ENCODE measurements at regions not wholly inside any gene's neighbourhood (a gene's known extent, or its start where the extent isn't known, plus 50 kb on each side); places are given as distances from the start of the nearest gene placed in this dataset.

DNA sequence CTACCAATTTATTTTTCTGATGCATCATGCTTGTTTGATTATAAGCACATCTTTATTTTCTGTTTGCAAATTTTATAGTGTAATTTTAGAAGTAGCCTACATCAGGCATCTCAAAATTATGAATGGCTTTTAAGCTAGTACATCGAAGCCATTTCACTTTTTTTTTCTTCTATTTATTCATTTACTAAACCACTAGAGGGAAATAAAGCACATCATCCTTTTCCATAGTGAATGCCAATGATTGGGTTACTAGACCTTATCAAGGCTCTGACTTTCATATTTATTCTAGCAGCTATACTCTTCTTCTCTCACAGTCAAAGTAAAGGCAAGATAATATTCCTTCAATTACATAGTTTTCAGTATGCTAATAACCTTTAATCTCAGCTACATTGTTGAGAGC, 736.4 kb upstream of the LRFN5 start:
- DNase-seq = no peak

DNA sequence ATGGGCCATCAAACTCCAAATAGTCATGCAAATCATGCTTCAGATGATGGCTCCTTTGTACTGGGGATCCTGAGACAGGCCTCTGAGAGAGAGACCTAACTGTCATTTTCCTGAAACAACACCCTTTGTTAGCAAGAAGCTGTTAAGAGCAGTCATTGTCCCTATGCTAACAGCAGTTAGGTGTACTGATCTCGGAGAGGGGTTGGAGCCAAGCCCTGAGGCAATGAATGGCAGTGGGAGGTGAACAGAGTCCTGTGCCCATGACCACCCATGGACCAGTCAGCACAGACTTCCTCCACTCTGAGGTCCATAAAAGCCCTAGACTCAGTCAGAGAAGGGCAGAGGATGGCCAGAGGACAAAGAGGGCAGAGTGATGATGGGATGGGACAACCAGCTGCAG, 747.6 kb upstream of the LRFN5 start:
- DNase-seq = no peak

DNA sequence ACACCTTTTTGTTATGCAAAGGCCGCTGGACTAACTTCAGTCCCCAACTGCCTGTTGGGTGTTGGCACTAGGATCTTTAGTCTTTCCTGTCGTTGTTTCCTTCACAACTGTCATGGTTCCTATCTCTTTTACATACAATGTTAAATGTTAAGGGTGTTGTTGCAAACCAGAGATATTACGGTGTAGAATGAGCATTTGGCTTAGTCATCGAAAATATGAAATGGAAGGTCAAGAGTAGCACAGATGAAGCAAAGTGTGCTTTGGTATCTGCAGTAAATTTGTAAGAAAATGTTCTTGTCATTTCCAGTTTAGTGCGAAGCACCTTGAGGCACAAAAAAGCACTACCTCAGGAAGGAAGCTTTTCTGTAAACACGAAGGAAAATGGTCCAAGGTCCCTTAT, 751.3 kb upstream of the LRFN5 start:
- no peak for DNase-seq

DNA sequence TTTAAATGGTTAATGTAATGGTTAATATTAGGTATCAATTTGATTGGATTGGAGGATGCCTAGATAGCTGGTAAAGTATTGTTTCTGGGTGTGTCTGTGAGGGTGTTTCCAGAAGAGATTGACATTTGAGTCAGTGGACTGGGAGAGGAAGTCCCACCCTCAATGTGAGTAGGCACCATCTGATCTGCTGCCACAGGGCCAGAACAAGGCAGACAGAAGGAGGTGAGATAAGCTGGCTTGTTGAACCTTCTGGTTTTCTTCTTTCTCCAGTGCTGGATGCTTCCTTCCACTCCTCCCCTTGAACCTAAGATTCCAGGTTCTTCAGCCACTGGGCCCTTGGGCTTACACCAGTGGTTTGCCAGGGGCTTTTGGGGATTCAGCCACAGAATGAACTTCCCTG, 756.5 kb upstream of the LRFN5 start:
- DNase-seq = no peak

DNA sequence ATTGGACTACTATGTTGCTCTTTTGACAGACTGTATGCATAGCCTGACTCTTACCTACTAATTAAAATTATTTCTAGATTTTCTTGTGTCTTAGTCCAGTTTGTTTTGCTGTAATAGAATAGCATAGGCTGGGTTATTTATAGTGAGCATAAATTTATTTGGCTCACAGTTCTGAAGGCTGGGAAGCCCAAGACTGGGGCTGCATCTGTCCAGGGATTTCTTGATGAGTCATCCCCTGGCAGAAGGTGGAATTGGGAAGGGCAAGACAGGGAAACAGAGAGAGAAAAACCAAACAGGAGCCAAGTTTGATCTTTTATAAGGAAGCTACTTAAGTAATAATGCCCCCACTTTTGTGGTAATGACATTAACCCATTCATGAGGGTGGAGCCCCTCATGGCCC, 759.2 kb upstream of the LRFN5 start:
- no peak for DNase-seq

DNA sequence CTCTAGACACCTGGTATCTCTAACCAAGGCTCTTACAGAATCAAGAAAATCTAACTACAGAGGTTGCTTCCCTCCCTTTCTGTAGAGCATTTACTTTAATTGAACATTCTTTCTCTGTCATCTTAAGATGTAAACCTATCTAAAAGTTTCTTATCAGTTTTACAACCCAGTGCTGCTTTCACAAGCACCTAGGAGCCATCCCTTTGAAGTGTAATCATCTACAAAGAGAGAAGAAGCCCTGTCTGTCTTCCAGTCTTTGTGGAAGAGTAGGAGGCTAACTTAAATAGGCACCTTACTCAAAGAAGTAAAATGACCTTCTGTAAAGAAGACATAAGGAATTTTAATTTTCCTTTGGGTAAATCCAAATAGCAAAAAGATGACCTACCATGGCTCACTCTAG, 763.9 kb upstream of the LRFN5 start:
- DNase-seq = no peak

DNA sequence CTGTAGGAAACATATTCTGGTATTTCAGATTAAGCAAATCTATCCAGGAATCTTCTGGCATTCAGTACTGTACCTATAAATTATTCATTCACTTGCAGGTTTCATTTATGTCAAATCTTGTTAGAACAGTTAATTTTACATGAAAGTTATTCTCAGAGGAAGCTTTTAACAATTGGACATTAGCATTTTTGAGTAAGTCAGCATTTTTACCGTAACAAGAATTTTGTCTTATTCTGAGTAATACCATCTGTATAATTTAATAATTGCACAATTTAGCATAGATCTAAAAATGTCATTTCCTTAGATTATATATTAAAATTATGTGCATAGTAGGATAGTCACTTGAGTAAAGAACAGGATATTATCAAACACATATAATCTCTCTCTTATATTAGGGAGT, 764.8 kb upstream of the LRFN5 start:
- no peak for DNase-seq

DNA sequence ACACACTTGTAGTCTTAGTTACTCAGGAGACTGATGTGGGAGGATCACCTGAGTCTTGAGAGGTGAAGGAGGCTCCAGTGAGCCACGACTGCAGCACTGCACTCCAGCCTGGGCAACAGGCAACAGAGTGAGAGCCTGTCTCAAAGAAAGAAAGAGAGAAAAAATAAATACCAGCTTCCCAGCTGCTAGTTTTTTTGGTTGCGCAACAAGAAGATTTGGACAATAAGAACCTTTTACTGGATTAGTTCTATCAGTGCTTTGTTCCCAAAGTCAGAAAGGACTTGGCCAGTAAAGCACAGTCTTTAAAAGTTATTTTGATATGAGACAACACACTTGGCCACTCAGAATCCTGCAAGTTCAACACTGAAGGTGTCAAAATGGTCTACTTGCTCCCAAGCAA, 768.1 kb upstream of the LRFN5 start:
- no peak for DNase-seq

DNA sequence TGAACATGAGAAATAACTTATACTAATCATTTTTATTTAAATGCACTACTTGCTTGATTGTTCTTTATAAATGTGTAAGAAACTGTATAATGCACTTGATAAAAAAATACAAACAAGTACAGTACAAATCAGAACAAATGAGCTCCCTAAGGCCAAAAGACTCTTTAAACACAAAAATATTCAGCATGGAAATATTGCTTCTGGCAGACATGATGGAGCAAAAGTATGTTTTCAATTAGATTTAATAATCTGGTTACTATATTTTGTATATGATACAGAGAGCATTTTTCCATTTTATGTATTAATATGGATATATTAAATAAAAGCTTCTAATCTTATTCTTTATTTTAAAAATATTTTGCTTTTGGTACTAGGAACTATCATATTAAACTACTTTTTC, 800.2 kb upstream of the LRFN5 start:
- no peak for DNase-seq

DNA sequence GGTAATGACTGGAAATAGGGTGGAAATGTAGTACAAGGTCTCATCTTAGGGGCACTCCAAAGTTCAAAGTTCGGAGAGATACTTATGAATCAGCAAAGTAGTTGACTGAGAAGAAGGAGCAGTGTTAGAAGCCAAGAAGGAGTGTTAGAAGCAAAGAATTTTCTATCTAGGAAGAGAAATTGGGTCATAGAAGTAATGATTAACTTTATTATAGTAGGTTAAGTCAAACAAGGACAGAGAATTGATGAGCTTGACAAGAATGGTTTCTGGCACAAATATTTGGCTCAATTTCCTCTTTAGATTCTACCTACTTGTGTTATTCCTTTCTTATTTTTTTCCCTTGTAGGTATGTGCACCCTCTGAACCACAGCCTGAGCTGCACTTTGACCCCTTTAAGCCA, 810.5 kb upstream of the LRFN5 start:
- no peak for DNase-seq

DNA sequence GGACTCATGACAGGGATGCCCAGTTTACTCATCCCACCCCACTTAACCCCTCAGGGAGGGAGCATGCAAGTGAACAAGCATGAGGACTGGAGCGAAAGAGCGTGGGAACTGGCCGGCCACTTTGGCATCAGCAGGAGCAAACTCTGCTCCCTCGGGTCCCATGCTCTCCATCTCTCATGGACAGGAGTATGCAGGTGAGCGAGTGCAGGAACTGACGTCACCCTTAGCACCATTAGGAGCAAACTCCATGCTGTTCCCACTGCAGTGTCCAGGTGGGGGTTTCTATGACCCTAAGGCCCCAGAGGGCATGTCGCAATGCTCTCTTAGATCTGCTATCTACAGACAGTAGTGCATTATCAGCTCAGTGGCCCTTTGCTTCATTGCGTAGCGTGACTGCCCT, 821.8 kb upstream of the LRFN5 start:
- DNase-seq = no peak

DNA sequence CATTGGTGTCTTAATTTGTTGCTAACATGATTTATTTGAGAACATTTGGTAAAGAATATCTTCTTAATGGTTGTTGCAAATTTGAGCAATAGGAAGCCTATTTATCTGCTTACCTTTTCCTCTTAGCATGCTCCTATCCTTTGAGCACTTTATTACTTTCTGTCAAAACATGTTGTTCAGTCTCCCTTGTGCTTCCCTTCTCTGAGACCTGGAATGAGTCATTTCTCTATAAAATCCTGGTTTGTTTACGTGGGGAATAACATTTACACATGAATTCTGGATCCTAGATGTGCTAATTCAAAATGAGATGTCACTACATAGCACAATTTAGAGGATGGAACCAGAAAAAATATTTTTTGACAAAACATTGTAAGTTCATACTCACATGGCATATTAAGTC, 844.0 kb upstream of the LRFN5 start:
- no peak for DNase-seq

DNA sequence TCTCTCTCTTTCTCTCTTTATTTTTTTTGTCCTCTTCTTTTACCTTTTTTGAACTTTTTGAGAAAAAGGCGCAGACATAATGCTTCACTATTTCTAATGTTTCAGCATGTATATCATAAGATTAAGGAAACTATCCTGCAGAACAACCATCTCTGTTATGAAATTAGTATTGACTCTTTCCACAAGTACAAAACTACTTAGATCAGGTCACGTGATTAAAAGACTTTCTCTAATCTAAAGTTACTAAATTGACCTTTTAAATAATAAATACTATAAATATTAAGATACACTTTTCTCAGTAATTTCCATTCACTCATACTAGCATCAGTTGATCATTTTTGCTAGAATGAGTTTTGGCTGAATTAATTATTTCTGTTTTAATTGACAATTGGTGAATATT, 844.5 kb upstream of the LRFN5 start:
- DNase-seq = no peak

DNA sequence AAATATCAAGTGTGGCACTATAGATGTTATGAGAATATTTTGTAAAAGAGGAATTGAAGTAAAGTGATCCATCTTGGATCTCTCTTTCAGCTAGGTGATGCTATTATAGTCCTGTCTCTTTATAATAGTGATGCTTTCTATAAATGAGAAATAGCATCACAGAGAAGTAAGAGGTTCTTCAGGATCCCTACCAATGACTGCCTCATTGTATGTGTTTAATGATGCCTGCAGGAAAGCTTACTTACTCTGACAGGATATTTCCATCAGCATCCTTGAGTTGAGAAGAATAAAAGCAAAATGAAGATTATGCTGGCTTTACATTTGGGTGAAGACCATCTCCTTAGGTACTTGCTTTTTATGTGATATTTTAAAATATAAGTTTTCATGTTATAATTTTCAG, 846.0 kb upstream of the LRFN5 start:
- no peak for DNase-seq

DNA sequence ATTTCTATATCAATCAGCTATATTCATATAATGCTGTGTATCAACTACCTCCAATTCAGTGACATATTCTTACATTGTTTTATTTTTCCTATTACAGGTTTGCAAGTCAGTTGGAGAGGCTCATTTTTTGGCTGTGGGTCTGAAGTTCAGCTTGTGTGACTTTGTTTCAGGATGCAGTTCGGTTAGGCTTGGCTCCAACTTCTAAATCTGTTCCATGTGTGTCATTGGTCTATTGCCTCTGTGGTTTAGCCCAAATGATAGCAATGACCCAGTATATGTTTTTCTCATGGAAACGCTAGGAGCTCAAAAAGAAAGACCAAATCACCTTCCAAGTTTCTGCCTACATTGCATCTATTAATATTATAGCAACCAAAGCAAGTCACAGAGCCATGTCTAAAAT, 848.6 kb upstream of the LRFN5 start:
- no peak for DNase-seq

DNA sequence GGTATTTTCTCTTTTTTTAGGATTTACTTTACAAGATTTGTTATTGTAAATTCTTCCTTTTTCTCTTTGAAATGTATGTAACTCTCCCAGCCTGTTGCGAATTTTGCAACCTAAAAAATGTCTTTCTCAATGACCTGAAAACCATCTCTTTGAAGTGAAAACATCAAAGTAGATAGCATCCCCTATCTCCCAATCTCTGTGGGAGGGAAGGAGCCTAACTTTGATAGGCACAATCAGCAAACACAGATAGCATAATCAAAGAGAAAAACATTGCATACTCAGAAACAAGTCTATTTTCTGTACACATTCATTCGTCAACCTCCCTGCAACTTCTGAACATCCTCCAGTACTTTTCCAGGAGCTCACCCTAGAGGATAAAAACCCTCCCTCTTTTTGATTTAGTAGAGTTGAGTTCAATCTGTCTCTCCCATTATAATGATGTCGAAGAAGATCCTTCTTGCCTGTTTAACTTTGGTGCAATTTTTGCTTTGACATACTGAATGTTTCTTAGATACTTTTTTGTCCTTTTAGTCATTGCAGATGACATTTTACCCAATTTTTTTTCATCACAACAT, 849.2 kb upstream of the LRFN5 start:
- no peak for DNase-seq

DNA sequence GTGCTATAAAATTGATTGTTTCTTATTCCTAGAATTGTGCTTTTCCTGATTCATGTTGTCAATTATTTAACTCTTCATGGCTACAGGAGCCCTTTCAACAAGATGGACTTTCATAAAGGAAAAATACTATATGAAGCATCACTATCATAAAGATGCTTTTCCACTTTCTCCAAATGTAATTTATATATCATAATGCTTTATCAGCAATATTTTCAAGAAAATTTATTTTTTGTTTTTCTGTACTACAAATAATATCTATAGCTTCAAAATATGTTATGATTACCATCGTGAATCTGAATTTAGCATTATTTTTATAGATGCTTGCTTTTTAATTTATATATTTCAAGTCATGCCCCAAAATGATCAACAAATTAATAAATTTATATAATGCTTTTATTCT, 873.5 kb upstream of the LRFN5 start:
- no peak for DNase-seq

DNA sequence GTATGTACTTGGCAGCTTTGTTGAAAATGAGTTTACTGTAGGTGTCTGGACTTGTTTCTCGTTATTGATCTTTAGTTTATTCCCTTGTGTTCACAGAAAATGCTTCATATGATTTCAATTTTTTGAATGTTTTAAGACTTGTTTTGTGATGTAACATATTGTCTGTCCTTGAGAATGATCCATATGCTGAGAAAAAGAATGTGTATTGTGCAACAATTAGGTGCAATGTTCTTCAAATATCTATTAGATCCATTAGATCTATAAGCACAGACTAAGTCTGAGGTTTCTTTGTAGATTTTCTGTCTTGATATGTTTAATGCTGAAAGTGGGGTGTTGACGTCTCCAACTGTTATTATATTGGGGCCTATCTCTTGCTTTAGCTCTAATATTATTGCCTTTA, 879.6 kb upstream of the LRFN5 start:
- no peak for DNase-seq

DNA sequence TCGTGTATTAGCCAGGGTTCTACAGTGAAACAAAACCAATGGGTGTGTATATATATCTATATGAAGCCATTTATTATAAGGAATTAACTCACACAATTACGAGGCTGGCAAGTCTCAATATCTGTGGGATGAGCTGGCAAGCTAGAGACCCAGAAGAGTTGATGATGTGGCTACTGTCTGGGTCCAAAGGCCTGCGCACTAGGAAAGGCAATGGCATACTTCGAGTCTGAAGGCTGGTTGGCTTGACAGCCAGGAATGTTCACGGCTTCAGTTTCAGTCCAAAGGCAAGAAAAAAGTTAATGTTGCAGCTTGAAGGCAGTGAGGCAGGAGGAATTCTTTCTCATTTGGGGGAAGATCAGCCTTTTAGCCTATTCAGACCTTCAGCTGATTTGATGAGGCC, 893.3 kb upstream of the LRFN5 start:
- DNase-seq = no peak

DNA sequence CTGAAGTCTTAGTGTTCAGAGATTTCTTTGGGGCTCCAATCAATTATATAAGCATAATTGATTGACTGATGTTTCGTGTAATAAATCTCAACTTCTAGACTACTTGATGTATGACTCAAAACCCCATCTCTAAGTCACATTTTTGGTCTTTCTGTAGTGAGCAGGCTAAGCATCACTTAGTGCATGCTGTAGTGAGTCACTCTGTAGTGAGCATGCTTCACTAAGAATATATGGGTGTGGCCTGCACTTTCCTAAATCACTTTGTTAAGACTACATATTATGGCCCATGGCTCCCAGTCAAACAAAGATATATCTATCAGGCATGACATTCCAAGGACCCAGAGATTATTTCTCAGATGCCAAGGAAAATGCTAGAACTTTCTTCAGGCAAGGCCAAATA, 909.4 kb upstream of the LRFN5 start:
- no peak for DNase-seq

DNA sequence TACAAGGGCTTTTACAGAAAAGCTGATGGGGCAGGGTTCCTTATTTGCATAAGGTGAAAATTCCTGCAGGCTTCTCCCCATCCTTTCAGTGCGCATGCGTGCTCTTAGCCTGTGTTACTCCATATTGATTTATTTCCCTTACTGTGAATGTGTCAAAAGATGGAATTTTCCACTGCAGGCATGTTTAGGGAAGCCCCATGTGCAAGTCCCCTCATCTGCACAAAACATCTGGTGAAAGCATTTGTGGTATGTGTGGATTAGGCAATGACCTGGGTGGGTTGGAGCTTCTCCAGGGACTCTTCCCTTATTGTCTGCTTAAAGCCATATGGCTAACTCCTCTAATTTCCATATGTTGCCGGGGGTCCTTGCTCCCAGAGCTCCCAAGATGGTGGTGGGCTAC, 912.7 kb upstream of the LRFN5 start:
- no peak for DNase-seq

DNA sequence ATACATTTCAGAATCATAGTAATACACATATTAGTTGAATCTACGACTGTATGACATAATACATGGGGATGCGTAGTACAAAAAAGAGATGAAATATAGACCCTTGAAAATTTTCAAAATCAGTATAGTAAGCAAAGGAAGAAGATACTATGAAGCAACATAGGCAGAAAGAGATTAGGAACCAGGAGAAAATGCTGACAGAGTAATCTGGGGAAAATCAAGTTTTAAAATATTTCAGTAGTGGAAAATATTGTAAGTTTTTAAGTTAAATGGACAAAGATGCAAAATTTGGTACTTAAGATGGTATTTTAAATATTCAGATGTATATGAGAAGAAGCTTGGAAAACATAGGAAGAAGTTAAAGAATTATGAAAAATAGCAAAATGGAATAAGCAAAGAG, 915.6 kb upstream of the LRFN5 start:
- DNase-seq = no peak

DNA sequence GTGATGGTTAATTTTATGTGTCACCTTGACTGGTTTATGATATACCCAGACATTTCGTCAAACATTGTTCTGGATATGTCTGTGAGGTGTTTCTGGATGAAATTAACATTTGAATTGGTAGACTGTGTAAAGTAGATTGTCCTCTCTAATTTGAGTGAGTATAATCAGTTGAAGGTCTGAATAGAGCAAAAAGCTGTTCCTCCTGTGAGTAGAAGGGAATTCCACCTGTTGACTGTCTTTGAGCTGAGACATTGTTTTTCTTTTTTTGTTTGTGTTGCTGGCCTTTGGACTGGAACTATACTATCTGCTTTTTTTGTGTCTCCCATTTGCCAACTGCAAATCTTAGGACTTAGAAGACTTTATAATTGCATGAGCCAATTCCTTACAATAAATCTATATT, 920.9 kb upstream of the LRFN5 start:
- no peak for DNase-seq

DNA sequence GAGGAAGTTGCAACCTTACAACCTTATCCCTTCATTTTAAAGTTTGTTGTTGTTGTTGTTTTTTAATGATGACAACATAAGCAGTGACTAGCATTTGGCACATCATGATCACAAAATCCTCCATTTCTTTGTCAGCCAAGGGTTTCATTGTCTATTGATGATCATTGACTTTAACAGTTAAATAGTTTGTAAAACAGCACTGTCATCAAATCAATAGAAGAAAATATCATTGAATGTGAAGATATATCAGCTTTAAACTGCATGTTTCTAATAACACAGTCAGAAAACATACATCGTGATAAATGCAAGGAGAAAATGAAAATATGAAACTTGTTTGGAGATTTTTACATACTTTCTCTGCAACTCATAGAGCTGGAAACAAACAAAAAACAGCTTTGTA, 922.3 kb upstream of the LRFN5 start:
- no peak for DNase-seq

DNA sequence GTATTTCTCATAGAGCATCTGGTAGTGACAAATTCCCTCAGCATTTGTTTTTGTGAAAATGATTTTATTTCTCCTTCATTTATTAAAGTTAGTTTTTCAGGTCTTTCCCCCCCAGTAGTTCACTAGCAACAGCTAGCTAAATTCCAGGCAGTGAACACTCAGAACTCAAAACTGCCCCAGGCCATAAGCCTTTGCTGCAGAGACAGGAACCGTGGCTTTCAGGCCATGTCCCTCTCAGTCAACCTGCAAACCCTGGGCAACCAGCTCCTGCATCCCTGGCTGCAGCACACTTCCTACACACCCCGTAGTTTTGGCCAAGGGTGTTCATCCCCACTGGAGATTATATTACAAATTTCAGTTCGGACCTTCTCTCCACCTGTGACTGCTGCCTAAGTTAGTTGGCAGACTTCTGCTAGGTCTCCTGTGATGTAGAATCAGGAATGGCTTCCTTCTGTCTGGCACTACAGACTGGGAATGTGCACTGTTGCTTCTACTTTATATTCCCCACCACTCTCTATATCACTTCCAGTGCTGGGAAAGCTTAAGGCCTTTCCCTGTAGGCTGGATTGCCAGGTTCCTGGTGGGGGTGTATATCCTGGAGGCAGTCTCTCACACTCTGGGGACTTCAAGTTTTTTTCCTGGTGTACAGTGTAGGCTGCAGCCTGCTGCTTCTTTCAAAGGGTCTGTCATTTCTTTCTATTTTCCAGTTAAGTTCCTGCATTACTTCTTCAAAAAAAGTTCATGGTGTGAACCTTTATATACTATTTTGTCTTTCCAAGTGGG, 924.4 kb upstream of the LRFN5 start:
- DNase-seq = no peak
